ENCODE measurements at regions not wholly inside any gene's neighbourhood (a gene's known extent, or its start where the extent isn't known, plus 50 kb on each side); places are given as distances from the start of the nearest gene placed in this dataset.

DNA sequence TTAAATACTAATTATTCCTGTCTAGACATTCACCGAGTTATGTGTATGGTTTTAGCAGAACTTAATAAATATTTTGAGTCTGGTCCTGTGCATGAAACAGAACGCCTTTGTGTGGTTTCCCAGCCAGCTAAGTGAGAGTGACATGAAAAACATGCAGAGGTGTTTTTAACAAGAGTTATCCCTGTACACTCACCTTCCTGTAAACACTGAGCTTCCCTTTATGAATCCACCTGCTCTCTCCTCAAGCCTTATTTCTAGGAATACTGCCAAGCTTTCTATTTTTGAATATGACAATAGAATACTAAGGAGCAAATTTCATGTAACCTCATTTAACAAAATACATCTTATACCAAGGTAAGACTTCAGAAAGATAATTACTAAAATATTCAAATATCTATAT lies 270.3 kb upstream of the CTSO start:
- TF ChIP-seq, protein P1, sequence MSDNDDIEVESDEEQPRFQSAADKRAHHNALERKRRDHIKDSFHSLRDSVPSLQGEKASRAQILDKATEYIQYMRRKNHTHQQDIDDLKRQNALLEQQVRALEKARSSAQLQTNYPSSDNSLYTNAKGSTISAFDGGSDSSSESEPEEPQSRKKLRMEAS (IDR thresholded peaks at IDR 0.05; ENCODE audit: insufficient read depth, insufficient read length): no peak
- TF ChIP-seq, protein P2, sequence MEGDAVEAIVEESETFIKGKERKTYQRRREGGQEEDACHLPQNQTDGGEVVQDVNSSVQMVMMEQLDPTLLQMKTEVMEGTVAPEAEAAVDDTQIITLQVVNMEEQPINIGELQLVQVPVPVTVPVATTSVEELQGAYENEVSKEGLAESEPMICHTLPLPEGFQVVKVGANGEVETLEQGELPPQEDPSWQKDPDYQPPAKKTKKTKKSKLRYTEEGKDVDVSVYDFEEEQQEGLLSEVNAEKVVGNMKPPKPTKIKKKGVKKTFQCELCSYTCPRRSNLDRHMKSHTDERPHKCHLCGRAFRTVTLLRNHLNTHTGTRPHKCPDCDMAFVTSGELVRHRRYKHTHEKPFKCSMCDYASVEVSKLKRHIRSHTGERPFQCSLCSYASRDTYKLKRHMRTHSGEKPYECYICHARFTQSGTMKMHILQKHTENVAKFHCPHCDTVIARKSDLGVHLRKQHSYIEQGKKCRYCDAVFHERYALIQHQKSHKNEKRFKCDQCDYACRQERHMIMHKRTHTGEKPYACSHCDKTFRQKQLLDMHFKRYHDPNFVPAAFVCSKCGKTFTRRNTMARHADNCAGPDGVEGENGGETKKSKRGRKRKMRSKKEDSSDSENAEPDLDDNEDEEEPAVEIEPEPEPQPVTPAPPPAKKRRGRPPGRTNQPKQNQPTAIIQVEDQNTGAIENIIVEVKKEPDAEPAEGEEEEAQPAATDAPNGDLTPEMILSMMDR (IDR thresholded peaks at IDR 0.05; ENCODE audit: extremely low read depth in 1 of 2, insufficient read depth in 1 of 2, low read depth in 1 of 2, low read length in 2 of 2): no peak
- TF ChIP-seq JUN (IDR thresholded peaks at IDR 0.05; ENCODE audit: borderline replicate concordance, insufficient read depth, insufficient read length, low read depth) (no peak), POLR2A (IDR thresholded peaks at IDR 0.05; ENCODE audit: low read depth, low read length) (no peak), GATA2 (IDR thresholded peaks at IDR 0.05; ENCODE audit: insufficient read depth, insufficient read length, low read depth, low read length) (no peak), POLR2AphosphoS5 (IDR thresholded peaks at IDR 0.05; ENCODE audit: insufficient read depth, low read depth, low read length) (no peak), MYC (IDR thresholded peaks at IDR 0.05; ENCODE audit: low read depth, low read length) (no peak), EZH2 (IDR thresholded peaks at IDR 0.05; ENCODE audit: borderline replicate concordance, low read depth, low read length, severe bottlenecking) (no peak), FOS (IDR thresholded peaks at IDR 0.05; ENCODE audit: borderline replicate concordance, insufficient read depth, low read length) (no peak)
- Histone ChIP-seq H3K4me3 (replicated peaks in 1 of 3; ENCODE audit: insufficient read depth in 1 of 3, low read depth in 1 of 3, low read length in 3 of 3) (no peak overlapping the region), H3K9ac (replicated peaks; ENCODE audit: extremely low read depth, insufficient read depth, low read length) (no peak overlapping the region), H4K20me1 (replicated peaks; ENCODE audit: control insufficient read depth, extremely low read depth, insufficient read depth, low read length) (no peaks in the 10 kb centered on the region), H3K9me1 (replicated peaks; ENCODE audit: control insufficient read depth, extremely low read depth, insufficient read depth, low read length) (peaks cover 4% of the 10 kb centered on the region), H3K36me3 (ENCODE audit: control insufficient read depth in 2 of 2, extremely low read depth in 1 of 2, insufficient read depth in 2 of 2, low read length in 2 of 2) (no peaks in the 10 kb centered on the region), H3K27me3 (ENCODE audit: control insufficient read depth in 2 of 2, insufficient read depth in 2 of 2, low read length in 2 of 2) (no peaks in the 10 kb centered on the region), H3K4me2 (ENCODE audit: insufficient read depth, low read length) (no peak overlapping the region), H3K9me3 (replicated peaks; ENCODE audit: control insufficient read depth, insufficient read depth, low read length) (no peaks in the 10 kb centered on the region), H3K79me2 (ENCODE audit: control insufficient read depth, insufficient read depth, low read length) (no peaks in the 10 kb centered on the region), H3K4me1 (ENCODE audit: control insufficient read depth, extremely low read depth, insufficient read depth, low read length) (no peaks in the 10 kb centered on the region), H3K27ac (ENCODE audit: insufficient read depth, low read depth, low read length) (no peak overlapping the region), H2AFZ (ENCODE audit: low read depth, low read length) (no peak overlapping the region)
- POLR2A ChIA-PET: no interaction called here
- BruUV-seq (replicated peaks): no TSS peak
- FAIRE-seq: no peak
- CTCF ChIA-PET: interaction anchor here (1.2 to 1.5 kb wide), 2 partner anchors 12 to 251 kb away, joined by 3 read pairs; no protein-coding TSS in a partner anchor
- no peak for DNase-seq (ENCODE audit: low read depth, low spot score)
- dilution Hi-C loops (cut with MboI; ENCODE audit: extremely low pct_ligation_motif_present, low sequenced_read_pairs): no loop called here
- intact Hi-C loops (cut with micrococcal nuclease): no loop called here

Measured in endothelial cell of umbilical vein (primary cell).